ENCODE measurements at regions not wholly inside any gene's neighbourhood (a gene's known extent, or its start where the extent isn't known, plus 50 kb on each side); places are given as distances from the start of the nearest gene placed in this dataset.

- DNase-seq: no peak
Measured at GRCh38 chr4:81922313-81922712, 450.6 kb upstream of the RASGEF1B start.

- DNase-seq: no peak
Measured at GRCh38 chr4:81921751-81922159, 450.0 kb upstream of the RASGEF1B start.

- no peak for DNase-seq
Measured at GRCh38 chr4:81919810-81920209, 448.1 kb upstream of the RASGEF1B start.

- peak; percentile 7 to 18 for DNase-seq
Measured at GRCh38 chr4:81919223-81919622, 447.5 kb upstream of the RASGEF1B start.

GRCh38 chr4:81915430-81915829, 443.7 kb upstream of the RASGEF1B start:
- no peak for DNase-seq

GRCh38 chr4:81914623-81915022, 442.9 kb upstream of the RASGEF1B start:
- DNase-seq: no peak

GRCh38 chr4:81913427-81913879, 441.7 kb upstream of the RASGEF1B start:
- DNase-seq: peak; percentile 29 to 70

GRCh38 chr4:81912376-81913030, 440.8 kb upstream of the RASGEF1B start:
- DNase-seq: no peak

- no peak for DNase-seq
Measured at GRCh38 chr4:81906905-81907304, 435.2 kb upstream of the RASGEF1B start.

- no peak for DNase-seq
Measured at GRCh38 chr4:81905971-81906370, 434.3 kb upstream of the RASGEF1B start.

GRCh38 chr4:81904121-81904520, 432.4 kb upstream of the RASGEF1B start:
- no peak for DNase-seq

GRCh38 chr4:81903212-81903611, 431.5 kb upstream of the RASGEF1B start:
- DNase-seq: no peak

GRCh38 chr4:81898862-81899504, 427.3 kb upstream of the RASGEF1B start:
- DNase-seq: no peak

GRCh38 chr4:81896936-81897335, 425.2 kb upstream of the RASGEF1B start:
- no peak for DNase-seq

GRCh38 chr4:81891005-81891996, 419.6 kb upstream of the RASGEF1B start:
- DNase-seq: no peak

GRCh38 chr4:81884986-81885385, 413.3 kb upstream of the RASGEF1B start:
- DNase-seq: peak; percentile 48 to 50

GRCh38 chr4:81883530-81884450, 412.1 kb upstream of the RASGEF1B start:
- peak; percentile 7 to 11 for DNase-seq

- DNase-seq: no peak
Measured at GRCh38 chr4:81883004-81883403, 411.3 kb upstream of the RASGEF1B start.

- DNase-seq: no peak
Measured at GRCh38 chr4:81881855-81882621, 410.3 kb upstream of the RASGEF1B start.

- DNase-seq: no peak
Measured at GRCh38 chr4:81876106-81876505, 404.4 kb upstream of the RASGEF1B start.

Measured in inflammatory macrophage treated with lipopolysaccharide for 1 hour (primary cell).